Kidney epithelial cell (primary cell): ENCODE measurements at regions not wholly inside any gene's neighbourhood (a gene's known extent, or its start where the extent isn't known, plus 50 kb on each side); places are given as distances from the start of the nearest gene placed in this dataset.

ENCODE experiments used
- DNase-seq: peaks from one replicate; pipeline ENCODE4 v3.0.0-alpha.2; 2010; ENCODE audit warnings: low read depth
- H3K27me3 ChIP-seq: 2 replicates; pipeline ENCODE4 v1.6.0; 2011; ENCODE audit warnings: low read length; ENCODE audit not compliant: control insufficient read depth, insufficient read depth
- H3K36me3 ChIP-seq: 2 replicates; pipeline ENCODE4 v1.5.1; 2011; ENCODE audit warnings: low read length; ENCODE audit not compliant: control insufficient read depth, insufficient read depth
- H3K4me3 ChIP-seq: 2 replicates; pipeline ENCODE4 v1.5.1; 2011; ENCODE audit warnings: low read depth, mild to moderate bottlenecking, control low read depth, low read length
- TF ChIP-seq, protein P1 (sequence below): IDR thresholded peaks from 2 replicates; pipeline ENCODE4 v1.5.1; 2011; ENCODE audit warnings: mild to moderate bottlenecking, moderate library complexity, low read length, control low read depth, inconsistent platforms; ENCODE audit not compliant: insufficient read depth, poor library complexity, severe bottlenecking

GRCh38 chr4:62131049-62131448 is 930.9 kb downstream of the ADGRL3 start:
- TF ChIP-seq, protein P1, sequence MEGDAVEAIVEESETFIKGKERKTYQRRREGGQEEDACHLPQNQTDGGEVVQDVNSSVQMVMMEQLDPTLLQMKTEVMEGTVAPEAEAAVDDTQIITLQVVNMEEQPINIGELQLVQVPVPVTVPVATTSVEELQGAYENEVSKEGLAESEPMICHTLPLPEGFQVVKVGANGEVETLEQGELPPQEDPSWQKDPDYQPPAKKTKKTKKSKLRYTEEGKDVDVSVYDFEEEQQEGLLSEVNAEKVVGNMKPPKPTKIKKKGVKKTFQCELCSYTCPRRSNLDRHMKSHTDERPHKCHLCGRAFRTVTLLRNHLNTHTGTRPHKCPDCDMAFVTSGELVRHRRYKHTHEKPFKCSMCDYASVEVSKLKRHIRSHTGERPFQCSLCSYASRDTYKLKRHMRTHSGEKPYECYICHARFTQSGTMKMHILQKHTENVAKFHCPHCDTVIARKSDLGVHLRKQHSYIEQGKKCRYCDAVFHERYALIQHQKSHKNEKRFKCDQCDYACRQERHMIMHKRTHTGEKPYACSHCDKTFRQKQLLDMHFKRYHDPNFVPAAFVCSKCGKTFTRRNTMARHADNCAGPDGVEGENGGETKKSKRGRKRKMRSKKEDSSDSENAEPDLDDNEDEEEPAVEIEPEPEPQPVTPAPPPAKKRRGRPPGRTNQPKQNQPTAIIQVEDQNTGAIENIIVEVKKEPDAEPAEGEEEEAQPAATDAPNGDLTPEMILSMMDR: no peak
- DNase-seq: no peak
- no peak overlapping the region for H3K4me3 ChIP-seq
- H3K27me3 ChIP-seq: no peaks in the 10 kb centered on the region
- H3K36me3 ChIP-seq: no peaks in the 10 kb centered on the region

GRCh38 chr4:62130637-62131036 is 930.5 kb downstream of the ADGRL3 start:
- no peak overlapping the region for H3K4me3 ChIP-seq
- H3K36me3 ChIP-seq: no peaks in the 10 kb centered on the region
- TF ChIP-seq, protein P1: no peak
- no peak for DNase-seq
- H3K27me3 ChIP-seq: no peaks in the 10 kb centered on the region

DNA sequence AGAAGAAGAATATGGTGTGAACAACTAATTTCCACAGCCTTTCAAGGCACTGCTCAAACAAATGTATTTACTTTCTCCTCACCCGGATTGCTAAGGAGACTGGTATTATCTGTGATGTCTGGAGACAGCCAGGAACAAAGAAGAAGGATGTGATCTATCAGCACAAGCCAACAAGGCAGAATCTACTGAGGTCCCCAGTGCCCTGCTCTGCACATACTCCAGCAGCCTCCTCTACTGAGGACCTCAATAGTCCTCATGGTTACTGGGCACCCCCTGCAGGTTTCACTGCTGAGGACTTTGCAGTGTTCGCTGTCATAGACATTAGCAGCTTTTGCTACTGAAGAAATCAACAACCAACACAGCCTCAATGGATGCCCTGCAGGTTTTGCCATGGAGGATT is 930.1 kb downstream of the ADGRL3 start:
- no peaks in the 10 kb centered on the region for H3K27me3 ChIP-seq
- DNase-seq: no peak
- no peaks in the 10 kb centered on the region for H3K36me3 ChIP-seq
- TF ChIP-seq, protein P1: no peak
- H3K4me3 ChIP-seq: no peak overlapping the region
